Tibial nerve (tissue), 4 donors: ENCODE measurements at regions not wholly inside any gene's neighbourhood (a gene's known extent, or its start where the extent isn't known, plus 50 kb on each side); places are given as distances from the start of the nearest gene placed in this dataset.

Experiments used
- EP300 ChIP-seq, 2 donors: sonication (generic); formaldehyde crosslinking; IDR thresholded peaks; one replicate each; pipeline ENCODE4 v1.6.1; 2017; ENCODE audit warnings: antibody characterized with exemption in 2 of 2, mild to moderate bottlenecking in 1 of 2
- POLR2A ChIP-seq, 2 donors: fragments of 450-650 bp; IDR thresholded peaks; one replicate each; pipeline ENCODE4 v1.6.1; 2017; ENCODE audit warnings: antibody characterized with exemption in 2 of 2, mild to moderate bottlenecking in 2 of 2, moderate library complexity in 2 of 2
- TF ChIP-seq, protein P1 (sequence below), 5 experiments: fragments of 200-600 bp in 3 of 5; fragments of 450-650 bp in 2 of 5; sonication (generic) in 3 of 5; IDR thresholded peaks; one replicate each; pipeline ENCODE4 v1.5.1; 2016 to 2019; ENCODE audit warnings: antibody characterized with exemption in 5 of 5, mild to moderate bottlenecking in 3 of 5, moderate library complexity in 2 of 5

DNA sequence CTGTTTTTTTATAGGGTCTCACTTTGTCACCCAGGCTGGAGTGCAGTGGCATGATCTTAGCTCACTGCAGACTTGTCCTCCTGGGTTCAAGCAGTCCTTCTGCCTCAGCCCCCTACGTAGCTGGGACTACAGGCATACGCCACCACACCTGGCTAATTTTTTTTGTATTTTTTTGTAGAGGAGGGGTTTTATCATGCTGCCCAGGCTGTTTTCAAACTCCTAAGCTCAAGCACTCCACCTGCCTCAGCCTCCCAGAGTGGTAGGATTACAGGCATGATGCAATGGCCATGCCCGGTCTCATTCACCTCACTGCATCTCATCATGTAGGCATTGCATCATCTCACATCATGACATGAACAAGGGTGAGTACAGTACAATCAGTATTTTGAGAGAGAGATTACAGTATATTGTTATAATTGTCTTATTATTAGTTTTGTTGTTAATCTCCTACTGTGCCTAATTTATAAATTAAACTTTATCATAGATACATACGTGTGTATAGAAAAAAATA is 74.3 kb upstream of the EOMES start:
- TF ChIP-seq, protein P1, sequence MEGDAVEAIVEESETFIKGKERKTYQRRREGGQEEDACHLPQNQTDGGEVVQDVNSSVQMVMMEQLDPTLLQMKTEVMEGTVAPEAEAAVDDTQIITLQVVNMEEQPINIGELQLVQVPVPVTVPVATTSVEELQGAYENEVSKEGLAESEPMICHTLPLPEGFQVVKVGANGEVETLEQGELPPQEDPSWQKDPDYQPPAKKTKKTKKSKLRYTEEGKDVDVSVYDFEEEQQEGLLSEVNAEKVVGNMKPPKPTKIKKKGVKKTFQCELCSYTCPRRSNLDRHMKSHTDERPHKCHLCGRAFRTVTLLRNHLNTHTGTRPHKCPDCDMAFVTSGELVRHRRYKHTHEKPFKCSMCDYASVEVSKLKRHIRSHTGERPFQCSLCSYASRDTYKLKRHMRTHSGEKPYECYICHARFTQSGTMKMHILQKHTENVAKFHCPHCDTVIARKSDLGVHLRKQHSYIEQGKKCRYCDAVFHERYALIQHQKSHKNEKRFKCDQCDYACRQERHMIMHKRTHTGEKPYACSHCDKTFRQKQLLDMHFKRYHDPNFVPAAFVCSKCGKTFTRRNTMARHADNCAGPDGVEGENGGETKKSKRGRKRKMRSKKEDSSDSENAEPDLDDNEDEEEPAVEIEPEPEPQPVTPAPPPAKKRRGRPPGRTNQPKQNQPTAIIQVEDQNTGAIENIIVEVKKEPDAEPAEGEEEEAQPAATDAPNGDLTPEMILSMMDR (IDR thresholded peaks at IDR 0.05), result no peak
- TF ChIP-seq EP300 (IDR thresholded peaks at IDR 0.05) (no peak), POLR2A (IDR thresholded peaks at IDR 0.05) (no peak)
